ELR (cell line): ENCODE measurements at regions not wholly inside any gene's neighbourhood (a gene's known extent, or its start where the extent isn't known, plus 50 kb on each side); places are given as distances from the start of the nearest gene placed in this dataset.

Experiments used
- DNase-seq: peaks from one replicate; pipeline ENCODE4 v3.0.0-alpha.2; 2015; ENCODE audit warnings: low read depth

- DNase-seq, result no peak
Measured at GRCh38 chr7:40996233-40996677, 706.6 kb downstream of the INHBA start.

- DNase-seq, result no peak
Measured at GRCh38 chr7:40990841-40991240, 712.0 kb downstream of the INHBA start.

- no peak for DNase-seq
Measured at GRCh38 chr7:40987571-40987970, 715.3 kb downstream of the INHBA start.

DNA sequence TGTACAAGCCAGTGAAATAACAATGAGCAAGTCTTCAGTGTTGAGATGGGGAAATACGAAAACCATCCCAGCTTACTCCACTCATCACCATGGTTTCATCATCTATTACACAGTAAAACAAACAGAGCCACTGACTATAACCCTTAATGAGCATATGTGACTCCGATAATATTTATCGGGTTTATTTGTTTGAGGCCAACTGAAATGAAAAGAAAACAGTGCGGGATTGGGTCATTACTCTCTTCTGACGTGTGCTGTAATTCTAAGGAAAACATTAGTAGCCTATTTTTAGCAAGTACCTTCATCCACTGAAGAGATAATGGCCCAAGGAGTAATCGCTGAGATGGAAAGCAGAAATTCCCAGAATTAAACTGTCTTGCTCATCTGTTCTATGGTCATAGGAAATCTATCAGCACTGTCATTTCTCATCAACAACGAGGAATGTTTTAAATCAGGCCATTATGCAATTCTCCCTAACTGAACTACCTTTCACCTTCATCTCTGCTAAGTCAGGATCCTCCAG, 716.5 kb downstream of the INHBA start:
- DNase-seq, result peak; percentile 64

DNA sequence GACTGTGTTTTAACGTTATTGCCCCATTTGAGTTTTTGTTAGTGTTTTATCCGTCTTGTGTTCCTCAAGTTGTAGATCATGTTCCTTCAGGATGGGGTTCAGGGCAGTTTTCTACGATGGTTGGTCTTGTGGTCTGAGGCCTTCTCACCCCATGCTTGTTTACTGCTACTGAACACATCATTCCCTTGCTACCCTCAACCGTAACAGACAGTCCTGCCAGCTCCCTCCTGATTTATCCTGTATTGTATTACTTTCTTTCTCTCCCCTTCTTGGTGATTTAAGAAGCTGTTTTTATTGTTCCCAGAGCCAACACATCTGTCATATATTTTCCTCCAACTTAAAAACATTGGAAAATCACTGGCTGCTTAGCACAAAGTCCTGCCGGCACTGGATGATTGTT, 719.8 kb downstream of the INHBA start:
- no peak for DNase-seq

DNA sequence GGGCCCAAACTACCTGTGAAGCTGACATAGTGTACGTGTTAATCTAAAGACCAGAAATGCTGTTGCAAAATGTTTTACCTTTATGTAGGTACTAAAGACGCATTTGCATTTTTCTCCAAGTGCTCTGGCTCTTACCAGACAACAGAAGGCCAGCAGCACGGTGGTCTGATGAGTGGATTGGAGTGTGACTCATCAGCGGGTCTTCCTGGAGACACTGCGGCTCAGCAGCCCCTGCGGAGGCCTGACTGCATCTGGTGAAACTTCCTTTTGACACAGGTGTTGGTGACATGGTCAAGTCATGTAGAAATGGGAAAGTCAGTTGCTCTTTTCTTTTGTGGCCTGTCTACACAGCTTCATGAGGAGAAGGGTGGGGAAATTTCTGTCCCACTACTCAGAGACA, 723.6 kb downstream of the INHBA start:
- peak; percentile 24 for DNase-seq

DNA sequence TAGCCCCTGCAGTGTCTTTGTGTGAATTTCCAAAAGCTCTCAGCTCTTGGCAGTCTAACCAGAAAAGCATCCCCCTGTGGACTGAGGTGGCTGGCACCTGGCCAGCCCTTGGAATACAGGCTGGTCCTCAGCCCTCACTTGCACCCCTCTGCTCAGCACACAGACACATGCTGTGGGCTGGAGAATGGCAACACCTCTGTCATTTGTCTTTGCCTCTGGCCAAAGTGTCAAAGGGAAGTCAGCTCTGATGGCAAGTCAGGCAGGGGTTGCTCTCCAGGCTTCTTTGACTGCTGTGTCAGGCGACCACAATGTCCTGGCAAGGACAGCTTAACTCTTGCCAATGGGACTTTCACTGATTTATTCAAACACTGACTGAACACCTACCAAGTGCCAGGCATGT, 724.8 kb downstream of the INHBA start:
- no peak for DNase-seq

DNA sequence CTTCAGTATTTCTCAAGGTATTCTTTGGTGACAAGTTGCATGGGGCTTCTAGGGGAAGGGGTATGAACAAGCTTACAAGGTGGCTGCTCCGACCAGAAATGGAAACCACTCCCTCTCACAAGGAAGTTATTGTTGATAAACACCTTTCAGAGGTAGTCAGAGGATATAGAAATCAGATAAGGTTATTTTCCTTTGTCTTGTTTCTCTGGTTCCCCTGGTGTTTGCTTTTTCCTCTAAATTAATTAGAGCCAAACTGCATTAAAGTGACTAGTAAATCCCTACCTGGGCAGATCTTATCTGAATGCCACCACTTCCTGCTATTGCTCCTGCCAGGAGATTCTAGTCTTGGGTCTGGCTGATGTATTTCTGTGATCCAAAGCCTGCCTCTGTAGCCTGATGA, 725.4 kb downstream of the INHBA start:
- DNase-seq, result no peak

DNA sequence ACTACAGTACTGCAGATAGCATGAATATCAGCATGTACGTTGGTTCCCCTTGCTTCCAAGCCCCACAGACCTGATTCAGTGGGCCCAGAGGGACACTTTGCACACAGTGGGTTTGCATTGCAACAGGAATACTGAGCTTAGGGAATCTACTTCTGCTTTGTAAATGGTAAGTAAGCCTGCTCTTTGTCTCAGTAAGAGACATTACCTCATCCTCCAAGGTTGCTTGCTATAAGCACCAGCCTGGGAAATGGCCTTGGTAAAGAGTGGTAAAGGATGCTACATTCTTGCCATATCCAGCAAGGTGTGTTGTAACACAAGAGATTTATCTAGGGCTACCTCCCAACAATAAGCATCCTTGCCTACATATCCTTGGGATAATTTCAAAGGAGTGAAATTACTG, 730.5 kb downstream of the INHBA start:
- no peak for DNase-seq

- no peak for DNase-seq
Measured at GRCh38 chr7:40969641-40970040, 733.2 kb downstream of the INHBA start.

- no peak for DNase-seq
Measured at GRCh38 chr7:40966693-40967092, 736.2 kb downstream of the INHBA start.

DNA sequence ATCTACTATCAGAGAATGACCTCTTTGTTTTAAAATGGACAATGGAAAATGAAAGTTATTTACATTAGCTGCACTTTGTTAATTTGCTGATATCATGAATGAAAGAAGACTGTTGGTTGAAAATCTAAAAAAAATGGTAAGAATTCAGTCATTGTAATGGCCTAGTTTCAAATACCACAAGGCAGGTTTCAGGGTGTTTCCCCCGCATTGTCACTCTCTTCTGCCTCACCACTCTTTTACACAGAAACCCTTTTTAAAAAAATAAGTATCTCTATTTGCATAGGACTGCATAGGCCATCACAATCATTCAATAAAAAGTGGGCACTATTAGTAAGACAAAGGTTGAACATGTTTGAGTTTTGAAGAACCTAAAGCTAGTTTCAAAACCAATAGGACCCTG, 737.1 kb downstream of the INHBA start:
- no peak for DNase-seq

- no peak for DNase-seq
Measured at GRCh38 chr7:40965016-40965415, 737.9 kb downstream of the INHBA start.

DNA sequence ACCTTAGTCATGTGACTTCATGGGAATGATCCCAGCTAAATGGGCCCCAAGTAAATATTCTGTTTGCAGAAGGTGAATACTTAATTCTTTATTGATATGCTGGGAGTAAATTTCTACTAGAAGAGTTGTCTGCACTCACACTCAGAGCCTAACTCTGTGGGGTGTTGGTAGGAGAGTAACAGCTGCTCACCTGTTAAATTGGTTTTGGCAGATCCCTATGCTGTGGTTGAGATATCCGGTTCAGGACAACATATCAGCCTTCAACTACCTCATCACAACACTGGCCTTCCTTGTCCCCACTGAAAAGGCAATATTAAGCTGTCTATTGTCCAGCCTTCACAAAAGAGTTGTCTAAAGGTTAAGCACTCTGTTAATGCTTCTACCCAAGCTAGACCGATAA, 738.3 kb downstream of the INHBA start:
- DNase-seq, result no peak

GRCh38 chr7:40959955-40960354, 742.9 kb downstream of the INHBA start:
- no peak for DNase-seq

GRCh38 chr7:40948239-40948638, 754.7 kb downstream of the INHBA start:
- DNase-seq, result no peak

DNA sequence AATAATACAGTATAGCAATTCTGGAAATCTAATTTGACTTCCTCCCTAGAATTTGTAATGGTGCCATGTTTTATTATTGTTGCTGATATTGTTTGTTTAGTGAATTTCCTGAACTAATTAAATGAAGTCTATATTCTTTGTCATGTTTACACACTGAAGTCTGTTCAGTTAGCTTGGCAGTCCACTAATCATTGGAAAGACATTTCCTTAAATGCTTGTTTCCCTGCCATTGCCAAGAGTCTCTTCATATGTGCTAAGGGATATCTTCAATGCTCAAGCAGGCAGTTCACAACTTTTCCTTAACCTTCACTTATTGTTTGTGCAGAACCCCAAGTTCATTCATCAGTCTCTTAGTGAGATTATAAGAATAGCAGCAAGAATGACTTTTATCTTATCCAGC, 755.3 kb downstream of the INHBA start:
- no peak for DNase-seq

- no peak for DNase-seq
Measured at GRCh38 chr7:40946549-40946948, 756.3 kb downstream of the INHBA start.

GRCh38 chr7:40945788-40946187, 757.1 kb downstream of the INHBA start:
- DNase-seq, result peak; percentile 13

- DNase-seq, result no peak
Measured at GRCh38 chr7:40944981-40945585, 757.8 kb downstream of the INHBA start.

DNA sequence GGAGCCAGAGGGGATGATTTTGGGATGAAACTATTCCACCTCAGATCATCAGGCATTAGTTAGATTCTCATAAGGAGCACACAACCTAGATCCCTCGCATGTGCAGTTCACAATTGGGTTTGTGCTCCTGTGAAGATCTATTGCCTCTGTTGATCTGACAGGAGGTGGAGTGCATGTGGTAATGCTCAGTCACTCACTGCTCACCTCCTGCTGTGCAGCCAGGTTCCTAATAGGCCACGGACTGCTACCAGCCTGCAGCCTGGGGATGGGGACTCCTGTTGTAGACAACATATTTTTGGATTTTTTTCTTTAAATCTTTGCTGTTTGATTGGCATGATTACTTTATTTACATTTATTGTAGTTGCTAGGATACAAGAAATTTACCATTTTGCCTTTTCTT, 765.0 kb downstream of the INHBA start:
- no peak for DNase-seq

DNA sequence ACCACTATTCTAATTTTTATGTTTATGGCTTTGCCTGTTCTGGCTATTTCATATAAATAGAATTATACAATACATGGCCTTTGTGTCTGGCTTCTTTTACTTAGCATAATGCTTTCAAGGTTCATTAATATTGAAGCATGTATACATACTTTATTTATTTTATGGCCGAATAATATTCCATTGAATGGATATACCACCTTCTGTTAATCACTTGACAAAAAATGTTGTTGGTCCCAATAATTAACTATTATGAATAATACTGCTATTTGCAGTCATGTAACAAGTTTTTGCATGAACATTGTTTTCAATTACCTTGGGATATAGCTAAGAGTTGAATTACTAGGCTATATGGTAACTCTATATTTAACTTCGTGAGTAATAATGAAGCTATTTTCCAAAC, 767.5 kb downstream of the INHBA start:
- DNase-seq, result no peak

GRCh38 chr7:40923626-40924025, 779.3 kb downstream of the INHBA start:
- DNase-seq, result no peak

- DNase-seq, result peak; percentile 91
Measured at GRCh38 chr7:40922316-40922670, 780.6 kb downstream of the INHBA start.
